OCI-LY3 (cell line): ENCODE measurements at regions not wholly inside any gene's neighbourhood (a gene's known extent, or its start where the extent isn't known, plus 50 kb on each side); places are given as distances from the start of the nearest gene placed in this dataset.
"Not testable (repeated sequence)": the region's sequence is repeated elsewhere in the genome, so short reads cannot be mapped to it uniquely, and the experiment has no call there.

Experiments used
- H2AFZ ChIP-seq: fragments of 200-600, 300-600 bp; shearing (Covaris generic); 2 replicates; pipeline ENCODE4 v1.6.0; 2014; ENCODE audit warnings: antibody characterized with exemption, low read depth, low read length
- H3K27ac ChIP-seq: fragments of 200-600, 300-600 bp; sonication (generic); 2 replicates; pipeline ENCODE4 v1.5.1; 2014; ENCODE audit warnings: mild to moderate bottlenecking, low read length, moderate library complexity, mixed read lengths
- H3K27me3 ChIP-seq: fragments of 200-600, 300-600 bp; sonication (generic); 2 replicates; pipeline ENCODE4 v1.6.1; 2014; ENCODE audit warnings: low read depth, low read length, mixed read lengths
- H3K36me3 ChIP-seq: fragments of 200-600, 300-600 bp; sonication (generic); replicated peaks from 2 replicates; pipeline ENCODE3; 2014; ENCODE audit warnings: low read depth, low read length, mixed read lengths
- H3K4me1 ChIP-seq: fragments of 300-600, 200-600 bp; sonication (generic); 2 replicates; pipeline ENCODE4 v1.6.1; 2014; ENCODE audit warnings: low read length, mixed read lengths
- H3K4me2 ChIP-seq: fragments of 200-600, 300-600 bp; sonication (generic); 2 replicates; pipeline ENCODE4 v1.6.1; 2014; ENCODE audit warnings: low read length, mixed read lengths
- H3K4me3 ChIP-seq: fragments of 300-600, 200-600 bp; sonication (generic); 2 replicates; pipeline ENCODE4 v1.5.1; 2014; ENCODE audit warnings: antibody characterized with exemption, mild to moderate bottlenecking, low read length, moderate library complexity
- H3K79me2 ChIP-seq: fragments of 300-600, 200-600 bp; shearing (Covaris generic); 2 replicates; pipeline ENCODE4 v1.6.1; 2014; ENCODE audit warnings: mild to moderate bottlenecking, low read length, mixed read lengths
- H3K9ac ChIP-seq: fragments of 300-600, 200-600 bp; shearing (Covaris generic); 2 replicates; pipeline ENCODE4 v1.6.0; 2014; ENCODE audit warnings: mild to moderate bottlenecking, low read length, moderate library complexity
- H3K9me3 ChIP-seq: fragments of 200-600, 300-600 bp; shearing (Covaris generic); 2 replicates; pipeline ENCODE4 v1.6.1; 2014; ENCODE audit warnings: low read length, mixed read lengths; ENCODE audit not compliant: insufficient read depth
- H4K20me1 ChIP-seq: fragments of 200-600, 300-600 bp; sonication (generic); 2 replicates; pipeline ENCODE4 v1.6.1; 2016; ENCODE audit warnings: low read length, mixed read lengths; ENCODE audit not compliant: insufficient read depth
- EZH2phosphoT487 ChIP-seq: fragments of 200-600 bp; shearing (Covaris generic); IDR thresholded peaks from 2 replicates; pipeline ENCODE4 v1.6.1; 2018; ENCODE audit warnings: antibody characterized with exemption, mixed run types, low read depth
- TF ChIP-seq, protein P1 (sequence below): fragments of 200-600, 300-600 bp; sonication (generic); IDR thresholded peaks from 2 replicates; pipeline ENCODE4 v1.5.1; 2014; ENCODE audit warnings: antibody characterized with exemption, low read length, low read depth

DNA sequence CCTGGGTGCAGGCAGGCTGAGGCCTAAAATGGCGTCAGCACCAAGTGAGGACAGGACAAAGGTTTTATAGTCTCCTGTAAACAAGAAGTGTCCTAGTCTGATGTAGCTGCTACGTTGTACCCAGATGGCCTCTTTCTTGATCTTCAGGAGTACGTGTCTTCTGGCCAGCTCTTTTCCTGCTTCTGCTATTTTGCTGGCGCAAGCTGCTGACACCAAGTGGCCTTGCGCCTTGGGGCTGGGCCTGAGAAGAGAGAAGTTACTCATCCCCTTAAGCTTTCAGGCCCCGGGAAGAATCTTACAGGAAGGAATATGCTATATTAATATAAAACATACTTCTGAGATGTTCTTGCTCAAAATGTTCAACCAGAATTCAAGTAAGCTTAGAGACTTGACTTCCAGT is 605.2 kb downstream of the GALC start:
- TF ChIP-seq, protein P1, sequence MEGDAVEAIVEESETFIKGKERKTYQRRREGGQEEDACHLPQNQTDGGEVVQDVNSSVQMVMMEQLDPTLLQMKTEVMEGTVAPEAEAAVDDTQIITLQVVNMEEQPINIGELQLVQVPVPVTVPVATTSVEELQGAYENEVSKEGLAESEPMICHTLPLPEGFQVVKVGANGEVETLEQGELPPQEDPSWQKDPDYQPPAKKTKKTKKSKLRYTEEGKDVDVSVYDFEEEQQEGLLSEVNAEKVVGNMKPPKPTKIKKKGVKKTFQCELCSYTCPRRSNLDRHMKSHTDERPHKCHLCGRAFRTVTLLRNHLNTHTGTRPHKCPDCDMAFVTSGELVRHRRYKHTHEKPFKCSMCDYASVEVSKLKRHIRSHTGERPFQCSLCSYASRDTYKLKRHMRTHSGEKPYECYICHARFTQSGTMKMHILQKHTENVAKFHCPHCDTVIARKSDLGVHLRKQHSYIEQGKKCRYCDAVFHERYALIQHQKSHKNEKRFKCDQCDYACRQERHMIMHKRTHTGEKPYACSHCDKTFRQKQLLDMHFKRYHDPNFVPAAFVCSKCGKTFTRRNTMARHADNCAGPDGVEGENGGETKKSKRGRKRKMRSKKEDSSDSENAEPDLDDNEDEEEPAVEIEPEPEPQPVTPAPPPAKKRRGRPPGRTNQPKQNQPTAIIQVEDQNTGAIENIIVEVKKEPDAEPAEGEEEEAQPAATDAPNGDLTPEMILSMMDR: no peak
- no peak for TF ChIP-seq EZH2phosphoT487
- H3K4me3 ChIP-seq: no peak overlapping the region
- no peak overlapping the region for H3K9ac ChIP-seq

DNA sequence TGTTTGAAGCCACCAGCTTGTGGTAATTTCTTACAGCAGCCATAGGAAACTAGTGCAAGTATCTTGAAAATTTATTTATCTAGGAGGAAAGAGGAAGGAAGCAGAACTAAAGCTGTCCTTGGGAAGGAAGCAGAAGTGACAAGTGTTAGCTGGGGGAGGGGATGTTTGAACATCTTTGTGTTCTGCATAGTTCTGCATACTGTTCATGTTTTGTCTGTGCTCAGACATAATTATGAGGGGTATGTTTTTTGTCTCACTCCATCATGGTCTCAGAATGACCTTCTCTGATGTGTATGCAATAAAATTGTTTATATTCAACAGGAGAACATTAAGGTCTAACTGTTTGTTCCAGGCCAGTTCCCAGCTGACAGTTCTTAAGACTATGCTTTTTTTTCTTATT is 606.5 kb downstream of the GALC start:
- Histone ChIP-seq H3K36me3 (no peaks in the 10 kb centered on the region), H3K79me2 (no peaks in the 10 kb centered on the region), H3K4me2 (no peak overlapping the region), H3K4me3 (no peak overlapping the region), H3K27ac (no peak overlapping the region), H2AFZ (no peak overlapping the region), H4K20me1 (no peaks in the 10 kb centered on the region), H3K4me1 (no peaks in the 10 kb centered on the region), H3K9ac (no peak overlapping the region), H3K27me3 (no peaks in the 10 kb centered on the region), H3K9me3 (no peaks in the 10 kb centered on the region)
- TF ChIP-seq EZH2phosphoT487: no peak
- TF ChIP-seq, protein P1: no peak

More for the DNA sequence above, 605.2 kb downstream of the GALC start:
- H3K4me1 ChIP-seq: no peaks in the 10 kb centered on the region
- H3K27ac ChIP-seq: no peak overlapping the region
- H3K27me3 ChIP-seq: no peaks in the 10 kb centered on the region
- H3K9me3 ChIP-seq: no peaks in the 10 kb centered on the region
- H3K4me2 ChIP-seq: no peak overlapping the region
- no peaks in the 10 kb centered on the region for H4K20me1 ChIP-seq
- no peaks in the 10 kb centered on the region for H3K36me3 ChIP-seq
- no peaks in the 10 kb centered on the region for H3K79me2 ChIP-seq
- H2AFZ ChIP-seq: no peak overlapping the region

DNA sequence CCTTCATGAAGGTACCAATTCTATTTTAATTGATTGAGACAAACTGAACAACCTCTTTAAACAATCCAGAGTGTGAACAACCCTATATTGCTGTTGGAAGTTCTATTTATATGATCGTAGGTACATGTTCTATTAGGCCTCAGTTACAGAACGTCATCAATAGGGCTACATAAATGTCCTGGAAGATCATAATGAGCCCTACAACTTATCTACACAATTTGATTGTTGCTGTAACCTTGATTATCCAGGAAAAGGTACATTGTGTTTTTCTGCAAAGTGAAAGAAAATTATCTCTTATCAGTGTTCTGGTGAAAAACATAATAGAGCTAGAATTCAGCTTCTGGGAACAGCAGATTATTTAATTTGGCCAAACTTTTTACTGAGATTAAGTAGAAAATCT is 612.9 kb downstream of the GALC start:
- H3K27ac ChIP-seq: no peak overlapping the region
- H3K4me1 ChIP-seq: no peaks in the 10 kb centered on the region
- no peaks in the 10 kb centered on the region for H4K20me1 ChIP-seq
- H3K9me3 ChIP-seq: no peaks in the 10 kb centered on the region
- H3K9ac ChIP-seq: no peak overlapping the region
- no peaks in the 10 kb centered on the region for H3K36me3 ChIP-seq
- TF ChIP-seq, protein P1: no peak
- TF ChIP-seq EZH2phosphoT487: no peak
- H2AFZ ChIP-seq: no peak overlapping the region
- H3K4me3 ChIP-seq: no peak overlapping the region
- H3K4me2 ChIP-seq: no peak overlapping the region
- H3K79me2 ChIP-seq: no peaks in the 10 kb centered on the region
- H3K27me3 ChIP-seq: no peaks in the 10 kb centered on the region

DNA sequence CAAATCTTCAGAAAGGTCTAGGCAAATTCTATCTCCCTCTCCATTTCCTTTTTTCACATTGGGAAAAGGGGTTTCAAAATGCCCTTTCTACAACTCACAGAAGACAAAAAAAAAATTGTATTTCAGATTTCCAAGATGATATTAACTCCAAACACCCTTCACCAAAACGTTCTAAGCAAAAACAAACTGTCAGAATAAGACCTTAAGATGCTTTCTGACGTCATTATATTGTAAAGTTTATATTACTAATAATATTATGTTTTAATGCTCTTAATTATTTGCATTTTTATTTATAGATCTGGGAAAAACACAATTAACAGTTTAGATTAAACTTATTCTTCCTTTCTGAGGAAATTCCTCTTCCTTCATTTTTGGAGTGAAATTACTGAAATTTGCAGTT is 624.2 kb downstream of the GALC start:
- H3K4me3 ChIP-seq: no peak overlapping the region
- TF ChIP-seq, protein P1: no peak
- TF ChIP-seq EZH2phosphoT487: no peak
- no peaks in the 10 kb centered on the region for H3K36me3 ChIP-seq
- no peaks in the 10 kb centered on the region for H3K79me2 ChIP-seq
- H3K9ac ChIP-seq: no peak overlapping the region
- H3K4me2 ChIP-seq: no peak overlapping the region
- no peaks in the 10 kb centered on the region for H3K4me1 ChIP-seq
- H4K20me1 ChIP-seq: no peaks in the 10 kb centered on the region
- no peaks in the 10 kb centered on the region for H3K27me3 ChIP-seq
- no peak overlapping the region for H2AFZ ChIP-seq
- H3K27ac ChIP-seq: no peak overlapping the region
- no peaks in the 10 kb centered on the region for H3K9me3 ChIP-seq

DNA sequence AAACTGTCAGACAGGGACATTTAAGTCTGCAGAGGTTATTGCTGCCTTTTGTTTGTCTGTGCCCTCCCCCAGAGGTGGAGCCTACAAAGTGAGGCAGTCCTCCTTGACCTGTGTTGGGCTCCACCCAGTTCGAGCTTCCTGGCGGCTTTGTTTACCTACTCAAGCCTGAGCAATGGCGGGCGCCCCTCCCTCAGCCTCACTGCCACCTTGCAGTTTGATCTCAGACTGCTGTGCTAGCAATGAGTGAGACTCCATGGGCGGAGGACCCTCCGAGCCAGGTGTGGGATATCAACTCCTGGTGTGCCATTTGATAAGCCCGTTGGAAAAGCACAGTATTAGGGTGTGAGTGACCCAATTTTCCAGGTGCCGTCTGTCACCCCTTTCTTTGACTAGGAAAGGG is 632.7 kb downstream of the GALC start:
- not testable (repeated sequence) for H3K27me3 ChIP-seq, H4K20me1 ChIP-seq, H3K4me2 ChIP-seq, H3K36me3 ChIP-seq, H2AFZ ChIP-seq, H3K4me3 ChIP-seq, H3K27ac ChIP-seq, H3K4me1 ChIP-seq, H3K9ac ChIP-seq, H3K9me3 ChIP-seq, H3K79me2 ChIP-seq
